GM21619 (cell line): ENCODE measurements at regions not wholly inside any gene's neighbourhood (a gene's known extent, or its start where the extent isn't known, plus 50 kb on each side); places are given as distances from the start of the nearest gene placed in this dataset.

Source experiments
- ATAC-seq: cut with Tn5 transposase; IDR thresholded peaks from one replicate; pipeline ENCODE4 v1.9.1; 2021; ENCODE audit not compliant: unreplicated experiment

- ATAC-seq, result no peak
These were observed 321.9 kb upstream of the CDH4 start for GRCh38 chr20:60930023-60930790.

GRCh38 chr20:60931696-60932095 is 320.4 kb upstream of the CDH4 start:
- ATAC-seq, result no peak

DNA sequence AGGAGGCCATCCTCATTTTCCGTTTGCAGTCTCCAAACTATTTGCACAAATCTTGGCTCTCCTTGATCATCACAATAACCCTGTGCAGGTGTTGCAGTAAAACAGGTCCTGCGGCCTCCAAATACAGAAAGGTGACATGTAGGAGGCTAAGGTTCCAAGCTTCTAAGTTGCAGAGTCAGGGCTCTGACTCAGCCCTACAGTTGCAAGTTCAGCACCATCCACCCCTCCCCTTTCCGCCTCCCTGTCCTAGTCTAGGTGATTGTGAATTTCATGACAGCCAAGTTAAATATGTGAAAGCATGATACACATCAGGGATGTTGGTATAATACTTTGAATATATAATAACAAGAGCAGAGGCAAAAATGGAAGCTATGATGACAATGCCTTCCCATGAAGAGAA is 317.3 kb upstream of the CDH4 start:
- no peak for ATAC-seq

- ATAC-seq, result no peak
These were observed 316.1 kb upstream of the CDH4 start for GRCh38 chr20:60935971-60936370.

GRCh38 chr20:60937585-60937984 is 314.5 kb upstream of the CDH4 start:
- no peak for ATAC-seq

GRCh38 chr20:60941379-60941778 is 310.7 kb upstream of the CDH4 start:
- ATAC-seq, result no peak

GRCh38 chr20:60947819-60948218 is 304.2 kb upstream of the CDH4 start:
- ATAC-seq, result no peak

GRCh38 chr20:60948224-60948623 is 303.8 kb upstream of the CDH4 start:
- ATAC-seq, result no peak

- ATAC-seq, result no peak
These were observed 301.5 kb upstream of the CDH4 start for GRCh38 chr20:60950561-60950960.

GRCh38 chr20:60950974-60951373 is 301.1 kb upstream of the CDH4 start:
- no peak for ATAC-seq

GRCh38 chr20:60952861-60953260 is 299.2 kb upstream of the CDH4 start:
- no peak for ATAC-seq

- ATAC-seq, result no peak
These were observed 298.7 kb upstream of the CDH4 start for GRCh38 chr20:60953321-60953720.

DNA sequence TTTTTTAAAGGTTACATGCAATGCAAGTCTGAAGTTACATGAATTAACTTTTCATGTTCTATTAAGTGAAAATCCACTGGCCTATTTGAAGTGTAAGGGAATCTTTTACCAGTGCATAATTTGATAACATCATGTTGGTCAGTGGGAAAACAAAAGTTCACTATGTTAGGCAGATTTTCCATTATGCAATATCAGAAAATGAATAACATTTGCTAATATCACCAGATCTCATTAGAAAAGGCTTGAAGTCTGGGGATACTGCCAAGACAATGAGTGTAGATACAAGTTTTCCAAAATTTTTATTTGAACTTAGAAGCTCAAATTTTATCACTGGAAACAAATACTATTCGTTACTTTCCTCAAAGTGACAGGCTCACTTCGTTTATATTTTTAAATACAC is 296.4 kb upstream of the CDH4 start:
- no peak for ATAC-seq

- no peak for ATAC-seq
These were observed 295.9 kb upstream of the CDH4 start for GRCh38 chr20:60956194-60956593.

- no peak for ATAC-seq
These were observed 294.4 kb upstream of the CDH4 start for GRCh38 chr20:60957621-60958020.

DNA sequence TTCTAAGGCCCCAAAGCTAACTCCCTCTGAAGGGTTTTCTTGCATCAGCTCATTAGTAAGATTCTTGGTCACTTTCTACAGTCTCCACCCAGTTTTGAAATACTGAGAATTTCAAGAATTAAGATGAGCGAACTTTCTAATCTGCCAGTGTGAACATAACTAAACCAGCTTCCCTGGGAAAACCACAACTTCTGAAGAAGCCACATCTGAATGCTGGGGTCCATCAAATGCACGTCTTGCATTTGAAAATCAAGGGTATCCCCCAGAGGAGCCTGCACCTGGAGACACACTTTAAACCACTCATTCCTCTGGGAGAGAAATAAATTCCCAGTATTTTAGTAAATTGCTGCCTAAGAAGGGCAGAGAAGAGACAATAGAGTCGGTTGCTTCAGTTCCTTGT is 292.1 kb upstream of the CDH4 start:
- no peak for ATAC-seq

DNA sequence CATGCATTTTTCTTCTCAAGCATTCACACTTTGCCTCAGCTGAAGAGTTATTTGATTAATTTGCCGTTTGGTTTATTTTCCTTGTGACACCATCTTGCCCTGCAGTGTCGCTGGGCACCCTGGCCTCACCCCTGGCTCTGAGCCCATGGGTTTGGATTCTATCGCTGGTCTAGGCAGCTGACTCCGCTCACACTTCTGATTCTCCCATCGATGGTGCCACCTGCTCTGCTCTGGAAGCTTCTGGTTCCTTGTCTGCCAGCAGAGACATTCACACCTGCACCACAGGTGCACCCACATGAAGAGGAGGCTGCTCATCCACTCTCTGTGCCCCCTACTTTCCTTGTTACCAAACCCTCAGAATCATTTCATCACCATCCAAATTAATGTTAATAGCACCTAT is 291.6 kb upstream of the CDH4 start:
- no peak for ATAC-seq

- ATAC-seq, result no peak
These were observed 290.5 kb upstream of the CDH4 start for GRCh38 chr20:60961551-60961950.

- ATAC-seq, result no peak
These were observed 289.6 kb upstream of the CDH4 start for GRCh38 chr20:60962367-60963045.

GRCh38 chr20:60963146-60963545 is 288.9 kb upstream of the CDH4 start:
- ATAC-seq, result no peak

GRCh38 chr20:60964911-60965310 is 287.1 kb upstream of the CDH4 start:
- ATAC-seq, result no peak

GRCh38 chr20:60966031-60966430 is 286.0 kb upstream of the CDH4 start:
- no peak for ATAC-seq

DNA sequence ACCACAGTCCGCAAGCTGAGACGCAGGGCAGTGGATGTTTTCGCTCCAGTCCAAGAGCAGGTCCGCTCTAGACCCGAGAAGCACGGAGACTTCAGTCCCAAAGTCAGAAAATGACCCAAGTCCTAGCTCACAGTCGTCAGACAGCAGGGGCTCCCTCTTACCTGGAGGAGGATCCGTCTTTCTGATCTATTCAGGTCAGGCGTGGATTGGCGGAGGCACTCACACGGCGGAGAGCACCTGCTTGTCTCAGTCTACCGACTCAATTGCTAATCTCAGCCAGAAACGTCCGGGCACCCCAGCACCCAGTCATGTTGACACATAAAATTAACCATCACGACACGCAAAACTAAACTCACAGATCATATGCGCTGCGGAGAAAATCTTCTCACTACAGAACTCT is 285.3 kb upstream of the CDH4 start:
- no peak for ATAC-seq
